GM21529 (cell line): ENCODE measurements at regions not wholly inside any gene's neighbourhood (a gene's known extent, or its start where the extent isn't known, plus 50 kb on each side); places are given as distances from the start of the nearest gene placed in this dataset.

Experiments used
- ATAC-seq: cut with Tn5 transposase; IDR thresholded peaks from one replicate; pipeline ENCODE4 v1.9.1; 2021; ENCODE audit not compliant: unreplicated experiment

GRCh38 chr7:22962775-22963350 lies 51.1 kb downstream of the HYCC1 start:
- no peak for ATAC-seq

- no peak for ATAC-seq
These were observed 55.2 kb downstream of the HYCC1 start for GRCh38 chr7:22958742-22959141.

DNA sequence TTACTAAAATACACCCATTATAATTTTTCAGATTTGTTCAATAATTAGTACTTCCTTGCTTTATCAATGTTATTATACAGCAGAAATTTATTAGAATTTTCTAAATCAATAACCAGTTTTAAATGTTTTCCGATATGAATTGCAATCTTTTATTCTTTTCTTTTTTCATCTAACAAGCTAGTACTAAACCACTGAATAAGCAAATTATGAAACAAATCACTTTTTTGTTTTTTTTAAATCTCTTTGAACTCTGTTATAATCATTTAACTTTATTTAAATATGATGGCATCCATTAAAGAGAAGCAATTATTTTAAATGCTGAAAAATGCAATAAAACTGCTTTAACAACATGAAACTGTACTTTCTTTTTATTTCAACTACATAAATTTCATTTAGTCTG lies 59.7 kb downstream of the HYCC1 start:
- no peak for ATAC-seq

DNA sequence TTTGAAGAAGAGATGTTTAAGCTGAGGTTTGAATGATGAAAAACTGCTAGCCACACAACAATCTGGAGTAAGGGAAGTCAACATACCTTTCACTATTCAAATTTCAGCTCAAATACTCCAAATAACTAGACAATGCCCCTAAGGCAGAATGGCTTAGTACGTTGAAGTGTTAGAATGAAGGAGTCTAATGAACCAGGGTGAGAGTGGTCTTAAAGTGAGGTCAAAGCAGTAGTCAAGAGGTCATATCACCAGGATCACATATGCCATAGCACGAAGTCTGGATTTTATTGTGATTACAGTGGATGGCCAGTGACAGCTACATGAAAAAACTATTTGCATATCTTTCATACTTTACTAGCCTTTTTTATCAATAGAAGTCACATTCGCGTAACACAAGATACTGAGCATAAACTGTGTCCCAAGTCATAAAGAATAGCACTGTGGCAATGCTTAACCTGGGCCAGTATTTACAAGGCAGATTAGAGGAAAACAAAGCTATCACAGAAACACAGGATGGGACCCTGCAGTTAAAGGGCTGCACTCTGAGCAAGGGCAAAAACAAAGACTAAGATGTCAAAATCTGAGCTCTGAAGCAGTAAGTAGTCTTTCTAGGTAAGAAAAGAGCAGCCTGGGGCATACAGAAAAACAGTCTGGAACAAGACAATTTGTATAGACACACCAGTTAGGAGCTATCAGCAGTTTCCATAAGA lies 61.5 kb downstream of the HYCC1 start:
- no peak for ATAC-seq

GRCh38 chr7:22949944-22950343 lies 64.0 kb downstream of the HYCC1 start:
- ATAC-seq: no peak

- no peak for ATAC-seq
These were observed 64.7 kb downstream of the HYCC1 start for GRCh38 chr7:22949221-22949620.

DNA sequence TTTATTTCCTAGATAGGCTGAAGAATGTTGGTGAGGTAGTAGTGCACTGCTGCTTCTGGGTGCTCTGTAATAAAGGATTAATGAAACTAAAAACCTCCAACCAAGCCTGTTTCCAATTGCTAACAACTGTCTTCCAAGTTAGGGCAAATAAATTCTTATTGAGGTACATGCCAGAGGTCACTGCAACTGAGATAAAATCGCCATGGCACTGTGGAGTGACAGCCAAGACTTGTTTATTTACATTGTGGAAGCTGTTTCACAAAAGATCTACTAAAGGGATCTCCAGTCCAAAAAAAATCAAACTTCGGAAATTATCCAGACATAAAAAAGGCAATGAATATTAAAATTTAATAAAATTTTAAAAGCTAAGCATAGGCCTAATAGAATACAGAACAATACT lies 65.2 kb downstream of the HYCC1 start:
- no peak for ATAC-seq

DNA sequence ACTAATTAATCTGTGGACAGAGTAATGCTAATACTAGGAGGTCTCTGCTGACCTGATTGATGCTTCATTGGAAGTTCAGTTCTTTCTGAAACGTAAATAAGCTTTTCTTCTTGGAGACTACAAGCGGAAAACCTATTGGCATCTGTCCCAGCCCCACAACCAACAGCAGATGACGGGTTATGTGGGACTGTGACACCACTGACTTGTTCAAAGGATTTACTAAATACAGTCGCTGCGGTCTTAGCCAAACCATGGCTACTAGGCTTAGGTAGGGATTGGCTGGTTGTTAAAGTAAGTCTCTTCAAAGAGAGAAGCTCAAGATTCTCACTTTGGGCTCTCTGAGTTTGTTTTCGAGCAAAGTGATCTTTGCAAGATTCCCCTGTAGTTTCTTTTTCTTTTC lies 68.3 kb downstream of the HYCC1 start:
- no peak for ATAC-seq

GRCh38 chr7:22944510-22944909 lies 69.4 kb downstream of the HYCC1 start:
- no peak for ATAC-seq

DNA sequence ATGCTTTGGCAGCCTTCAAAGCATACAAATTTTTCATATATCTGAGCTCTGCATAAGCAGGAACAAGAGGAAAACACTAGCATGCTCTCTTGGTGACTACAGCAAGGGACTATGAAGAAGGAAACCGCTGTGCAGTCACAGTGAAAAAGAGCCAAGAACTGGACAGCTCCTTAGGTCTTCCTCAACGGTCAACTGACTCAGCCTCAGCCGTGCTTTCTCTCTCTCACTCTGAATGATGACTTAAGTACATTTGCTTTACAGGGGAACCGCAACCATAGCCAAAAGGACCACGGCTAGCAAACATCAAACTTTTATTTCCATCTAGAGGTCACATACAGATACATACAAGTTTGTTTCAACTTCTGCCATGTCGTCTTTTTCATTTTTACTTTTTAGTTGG lies 69.9 kb downstream of the HYCC1 start:
- no peak for ATAC-seq

GRCh38 chr7:22942191-22942590 lies 71.7 kb downstream of the HYCC1 start:
- ATAC-seq: no peak

DNA sequence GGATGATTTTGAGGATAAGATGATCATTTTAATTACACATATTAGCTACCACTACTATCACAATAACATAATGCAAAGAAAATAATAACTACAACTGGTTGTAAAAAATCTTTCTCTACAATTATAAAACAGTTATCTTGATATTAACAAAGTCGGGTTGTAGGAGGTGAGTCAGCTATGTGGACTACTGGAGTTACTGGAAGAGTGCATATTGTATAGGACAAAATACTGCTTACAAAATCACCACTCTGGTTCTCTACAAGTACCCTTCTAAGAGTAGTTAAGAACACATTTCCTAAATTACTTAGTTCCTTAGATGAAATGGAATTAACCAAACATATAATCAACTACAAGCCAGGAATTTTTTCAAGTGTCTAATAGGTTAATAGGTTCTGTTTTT lies 74.1 kb downstream of the HYCC1 start:
- no peak for ATAC-seq

DNA sequence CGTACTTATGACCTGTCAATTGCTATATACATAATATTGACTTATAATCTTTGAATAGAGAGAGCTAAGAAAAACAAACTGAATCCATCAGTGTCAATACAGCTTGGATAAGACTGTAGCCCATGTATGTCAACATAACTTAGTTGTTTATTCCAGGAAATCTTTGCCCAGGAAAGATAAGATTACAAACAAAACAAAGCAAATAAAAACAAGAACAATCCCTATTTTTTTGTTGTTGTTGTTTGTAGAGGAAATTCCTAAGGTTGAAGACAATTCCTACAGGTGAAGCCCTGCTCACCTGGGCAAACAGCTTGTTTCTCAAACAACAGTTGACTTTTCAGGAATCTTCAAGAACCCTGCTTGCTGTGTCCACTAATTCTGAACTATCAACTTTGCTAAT lies 76.0 kb downstream of the HYCC1 start:
- no peak for ATAC-seq

GRCh38 chr7:22936246-22936645 lies 77.7 kb downstream of the HYCC1 start:
- no peak for ATAC-seq

GRCh38 chr7:22935269-22935668 lies 78.7 kb downstream of the HYCC1 start:
- no peak for ATAC-seq

DNA sequence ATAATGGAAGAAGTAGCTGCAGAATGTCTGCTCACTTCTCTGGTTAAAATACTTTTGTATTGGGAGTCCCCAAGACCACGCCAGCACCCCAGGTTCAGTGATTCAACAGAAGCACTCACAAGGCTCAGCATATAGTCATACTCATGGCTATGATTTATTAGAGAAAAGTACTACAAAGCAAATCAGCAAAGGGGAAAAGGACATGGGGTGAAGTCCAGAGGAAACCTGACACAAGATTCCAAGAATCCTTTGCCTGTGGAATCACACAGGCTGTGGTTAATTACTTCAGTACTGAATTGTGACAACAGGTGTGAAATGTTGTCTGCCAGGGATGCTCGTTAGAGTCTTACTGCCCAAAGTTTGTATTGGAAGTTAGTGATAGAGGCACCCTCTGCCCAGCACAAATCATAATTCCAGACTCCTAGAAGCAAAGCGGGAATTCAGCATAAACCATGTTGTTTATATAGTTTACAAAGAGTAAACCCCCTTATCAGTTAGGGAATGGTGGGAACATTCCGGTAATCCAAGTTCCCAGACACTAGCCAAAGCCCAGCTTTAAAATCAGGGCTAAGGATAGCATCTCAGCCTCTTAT lies 79.4 kb downstream of the HYCC1 start:
- no peak for ATAC-seq

- no peak for ATAC-seq
These were observed 79.9 kb downstream of the HYCC1 start for GRCh38 chr7:22934023-22934422.

DNA sequence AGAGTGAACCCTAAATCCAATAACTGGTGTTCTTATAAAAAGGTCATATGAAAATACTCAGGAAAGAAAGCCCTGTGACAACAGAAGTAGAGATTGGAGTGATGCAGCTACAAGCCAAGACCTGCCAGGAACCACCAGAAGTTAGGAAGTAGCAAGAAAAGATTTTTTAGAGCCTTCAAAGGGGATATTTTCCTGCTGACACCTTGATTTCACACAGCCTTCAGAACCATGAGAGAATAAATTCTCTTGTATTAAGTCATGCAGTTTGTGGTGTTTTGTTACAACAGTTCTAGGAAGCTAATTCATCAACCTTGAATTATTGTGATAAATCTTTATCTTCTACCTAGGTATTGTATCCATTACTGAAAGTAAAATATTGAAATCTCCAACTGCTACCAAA lies 81.0 kb downstream of the HYCC1 start:
- no peak for ATAC-seq

DNA sequence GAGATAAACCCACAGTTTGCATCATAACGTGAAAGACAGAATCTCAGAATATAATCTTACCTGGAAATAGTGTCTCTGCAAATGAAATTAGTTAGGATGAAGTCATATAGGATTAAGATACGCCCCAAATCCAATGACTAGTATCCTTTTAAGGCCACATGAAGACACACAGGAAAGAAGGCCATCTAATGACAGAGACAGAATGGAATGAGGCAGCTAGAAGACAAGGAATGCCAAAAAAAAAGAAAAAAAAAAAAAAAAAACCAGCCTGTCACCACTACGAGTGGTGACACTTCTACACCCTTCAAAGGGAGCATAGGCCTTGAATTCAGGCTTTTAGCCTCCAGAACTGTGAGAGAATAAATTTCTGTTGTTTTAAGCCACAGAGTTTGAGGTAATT lies 82.9 kb downstream of the HYCC1 start:
- ATAC-seq: no peak

DNA sequence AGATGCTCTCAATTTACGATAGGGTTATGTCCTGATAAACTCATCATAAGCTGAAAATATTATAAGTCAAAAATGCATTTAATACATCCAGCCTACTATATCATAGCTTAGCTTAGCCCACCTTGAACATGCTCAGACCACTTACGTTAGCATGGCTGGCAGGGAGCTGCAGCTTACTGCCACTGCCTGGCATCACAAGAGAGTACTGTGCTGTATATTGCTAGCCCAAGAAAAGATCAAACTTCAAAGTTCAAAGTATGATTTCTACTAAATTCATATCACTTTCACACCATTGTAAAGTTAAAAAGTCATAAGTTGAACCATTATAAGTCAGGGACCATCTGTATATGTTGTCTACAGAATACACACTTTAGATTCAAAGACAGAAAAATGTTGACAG lies 91.6 kb downstream of the HYCC1 start:
- no peak for ATAC-seq

GRCh38 chr7:22921386-22922086 lies 92.4 kb downstream of the HYCC1 start:
- no peak for ATAC-seq

DNA sequence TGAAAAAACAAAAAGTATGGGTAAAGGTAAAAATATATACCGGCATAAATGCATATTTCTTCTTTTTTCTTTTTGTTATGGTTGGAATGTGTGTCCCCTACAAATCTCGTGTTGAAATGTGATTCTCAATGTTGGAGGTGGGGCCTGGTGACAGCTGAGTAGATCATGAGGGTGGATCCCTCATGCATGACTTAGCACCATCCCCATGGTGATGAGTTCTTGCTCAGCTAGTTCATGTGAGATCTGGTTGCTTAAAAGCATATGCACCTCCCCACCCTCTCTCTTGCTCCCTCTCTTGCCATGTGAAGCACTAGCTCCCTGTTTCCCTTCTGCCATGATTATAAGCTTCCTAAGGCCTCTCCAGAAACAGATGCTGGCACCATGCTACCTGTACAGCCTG lies 93.3 kb downstream of the HYCC1 start:
- no peak for ATAC-seq
